HepG2 (cell line): ENCODE measurements at regions not wholly inside any gene's neighbourhood (a gene's known extent, or its start where the extent isn't known, plus 50 kb on each side); places are given as distances from the start of the nearest gene placed in this dataset.

Experiments
- THAP11 ChIP-seq: IDR thresholded peaks from 2 replicates; pipeline ENCODE4 v1.6.1; 2016; ENCODE audit warnings: missing biosample characterization, missing genetic modification reagents
- ZBTB7B ChIP-seq: sonication (generic); formaldehyde crosslinking; IDR thresholded peaks from 2 replicates; pipeline ENCODE4 v1.4.0; 2020; ENCODE audit warnings: missing genetic modification reagents
- ZNF276 ChIP-seq: sonication (generic); formaldehyde crosslinking; IDR thresholded peaks from 2 replicates; pipeline ENCODE4 v1.4.0; 2020; ENCODE audit warnings: mild to moderate bottlenecking, low read depth, missing genetic modification reagents
- ZNF382 ChIP-seq: sonication (generic); formaldehyde crosslinking; IDR thresholded peaks from 2 replicates; pipeline ENCODE4 v1.5.0; 2020; ENCODE audit warnings: missing genetic modification reagents, mild to moderate bottlenecking, borderline replicate concordance
- ZNF512B ChIP-seq: sonication (generic); formaldehyde crosslinking; IDR thresholded peaks from 2 replicates; pipeline ENCODE4 v1.5.1; 2020; ENCODE audit warnings: missing genetic modification reagents, mild to moderate bottlenecking, borderline replicate concordance
- ZNF567 ChIP-seq: sonication (generic); formaldehyde crosslinking; IDR thresholded peaks from 2 replicates; pipeline ENCODE4 v1.8.1; 2023; ENCODE audit warnings: mild to moderate bottlenecking, missing genetic modification reagents, borderline replicate concordance
- ZNF770 ChIP-seq: sonication (generic); formaldehyde crosslinking; IDR thresholded peaks from 2 replicates; pipeline ENCODE4 v1.5.0; 2020; ENCODE audit warnings: mild to moderate bottlenecking, missing genetic modification reagents
- ZUFSP ChIP-seq: sonication (generic); formaldehyde crosslinking; IDR thresholded peaks from 2 replicates; pipeline ENCODE4 v1.9.0; 2021; ENCODE audit warnings: missing genetic modification reagents, mild to moderate bottlenecking, borderline replicate concordance

- TF ChIP-seq ZNF276 (CRISPR knock-in tag) (no peak), THAP11 (CRISPR knock-in tag) (no peak), ZNF770 (CRISPR knock-in tag) (no peak), ZBTB7B (no peak), ZNF567 (CRISPR knock-in tag) (no peak), ZNF512B (no peak), ZNF382 (CRISPR knock-in tag) (no peak), ZUFSP (CRISPR knock-in tag) (no peak)
Measured at GRCh38 chr1:198024336-198024735, 107.2 kb downstream of the LHX9 start (continued).
